Omental fat pad (tissue), 3 donors: ENCODE measurements at regions not wholly inside any gene's neighbourhood (a gene's known extent, or its start where the extent isn't known, plus 50 kb on each side); places are given as distances from the start of the nearest gene placed in this dataset.
"Not testable (repeated sequence)": the region's sequence is repeated elsewhere in the genome, so short reads cannot be mapped to it uniquely, and the experiment has no call there.

Experiments
- ATAC-seq: fragments of 150-250 bp; one replicate; pipeline ENCODE4 v1.9.1; 2016; ENCODE audit warnings: mild to moderate bottlenecking, moderate library complexity; ENCODE audit not compliant: low FRiP score
- DNase-seq: peaks from one replicate; pipeline ENCODE4 v3.0.0-alpha.2; 2019; ENCODE audit warnings: low spot score
- CTCF ChIP-seq, 3 donors: fragments of 450-650 bp; IDR thresholded peaks; one replicate each; pipeline ENCODE4 v1.5.1; 2016 to 2017; ENCODE audit warnings: antibody characterized with exemption in 3 of 3, mild to moderate bottlenecking in 3 of 3, moderate library complexity in 2 of 3

DNA sequence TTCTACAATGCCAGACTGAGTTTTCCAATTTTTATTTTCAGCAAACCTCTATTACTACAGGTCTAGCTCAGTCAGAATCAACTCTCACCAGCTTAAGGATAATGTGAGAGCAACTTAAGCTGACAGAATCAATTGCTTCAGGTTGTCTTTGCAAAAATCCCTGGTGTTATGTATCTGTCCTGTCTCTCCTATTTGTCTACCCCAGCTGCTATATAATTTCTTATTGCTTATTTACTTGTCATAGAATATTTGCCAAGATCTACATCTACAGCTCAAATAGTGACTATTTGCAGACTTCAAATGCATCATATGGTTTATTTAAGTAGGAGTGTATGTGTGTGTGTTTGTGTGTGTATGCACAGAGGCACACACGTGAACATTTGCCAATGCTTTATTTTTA lies 54.1 kb downstream of the FOXG1 start:
- ATAC-seq (no peak), DNase-seq (no peak)
- no peak for TF ChIP-seq CTCF (IDR thresholded peaks at IDR 0.05)

DNA sequence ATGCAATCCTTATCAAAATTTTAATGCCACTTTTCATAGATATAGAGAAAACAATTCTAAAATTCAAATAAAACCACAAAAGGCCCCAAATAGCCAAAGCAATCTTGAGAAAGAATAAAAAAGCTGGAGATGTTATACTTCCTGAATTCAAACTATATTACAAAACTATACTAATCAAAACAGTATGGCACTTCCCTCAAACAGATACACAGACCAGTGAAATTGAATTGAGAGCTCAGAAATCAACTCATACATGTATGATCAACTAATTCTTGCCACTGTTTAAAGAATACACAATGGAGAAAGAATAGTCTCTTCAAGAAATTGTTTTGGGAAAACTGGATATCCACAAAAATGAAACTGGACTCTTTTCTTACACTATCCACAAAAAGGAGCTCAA lies 55.4 kb downstream of the FOXG1 start:
- no peak for TF ChIP-seq CTCF (IDR thresholded peaks at IDR 0.05)
- ATAC-seq: no peak
- no peak for DNase-seq

GRCh38 chr14:28823245-28823644 lies 56.7 kb downstream of the FOXG1 start:
- TF ChIP-seq CTCF (IDR thresholded peaks at IDR 0.05): no peak
- ATAC-seq: no peak
- DNase-seq: no peak

DNA sequence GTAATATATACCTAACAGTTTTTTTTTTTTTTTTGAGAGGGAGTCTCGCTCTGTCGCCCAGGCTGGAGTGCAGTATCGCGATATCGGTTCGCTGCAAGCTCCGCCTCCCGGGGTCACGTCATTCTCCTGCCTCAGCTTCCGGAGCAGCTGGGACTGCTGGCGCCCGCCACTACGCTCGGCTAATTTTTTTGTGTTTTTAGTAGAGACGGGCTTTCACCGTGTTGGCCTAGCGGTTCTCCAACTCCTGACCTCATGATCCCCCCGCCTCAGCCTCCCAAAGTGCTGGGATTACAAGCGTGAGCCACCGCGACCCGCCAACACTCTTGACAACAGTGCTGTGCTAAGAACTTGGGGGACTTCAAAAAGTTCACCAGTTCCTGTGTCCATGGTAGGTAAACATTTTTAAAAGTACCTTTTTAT lies 63.5 kb downstream of the FOXG1 start:
- no peak for TF ChIP-seq CTCF (IDR thresholded peaks at IDR 0.05)
- no peak for DNase-seq
- ATAC-seq: no peak

DNA sequence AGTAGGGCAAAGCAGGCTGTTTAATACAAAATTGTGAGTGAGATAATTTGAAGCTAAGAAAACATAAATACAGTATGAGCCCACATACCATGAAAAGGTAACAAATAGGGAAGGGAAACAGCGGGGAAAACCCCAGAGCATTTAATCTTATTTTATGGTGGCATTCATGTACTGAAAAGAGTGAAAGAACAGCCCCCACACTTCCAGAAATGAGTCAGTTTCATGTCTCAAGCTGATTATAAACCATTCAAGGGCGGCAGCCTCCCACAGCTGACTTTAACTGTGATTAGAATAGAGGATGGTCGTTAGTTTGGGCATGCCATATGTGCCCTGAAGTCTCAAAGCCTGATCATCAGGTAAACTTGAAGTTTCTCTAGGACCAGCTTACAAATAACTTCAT lies 64.5 kb downstream of the FOXG1 start:
- TF ChIP-seq CTCF (IDR thresholded peaks at IDR 0.05): no peak
- no peak for DNase-seq
- no peak for ATAC-seq

- ATAC-seq, DNase-seq: not testable (repeated sequence)
Measured at GRCh38 chr14:28842569-28842968, 76.0 kb downstream of the FOXG1 start.

GRCh38 chr14:28867571-28867970 lies 101.0 kb downstream of the FOXG1 start:
- no peak for ATAC-seq
- TF ChIP-seq CTCF (IDR thresholded peaks at IDR 0.05): no peak
- no peak for DNase-seq

DNA sequence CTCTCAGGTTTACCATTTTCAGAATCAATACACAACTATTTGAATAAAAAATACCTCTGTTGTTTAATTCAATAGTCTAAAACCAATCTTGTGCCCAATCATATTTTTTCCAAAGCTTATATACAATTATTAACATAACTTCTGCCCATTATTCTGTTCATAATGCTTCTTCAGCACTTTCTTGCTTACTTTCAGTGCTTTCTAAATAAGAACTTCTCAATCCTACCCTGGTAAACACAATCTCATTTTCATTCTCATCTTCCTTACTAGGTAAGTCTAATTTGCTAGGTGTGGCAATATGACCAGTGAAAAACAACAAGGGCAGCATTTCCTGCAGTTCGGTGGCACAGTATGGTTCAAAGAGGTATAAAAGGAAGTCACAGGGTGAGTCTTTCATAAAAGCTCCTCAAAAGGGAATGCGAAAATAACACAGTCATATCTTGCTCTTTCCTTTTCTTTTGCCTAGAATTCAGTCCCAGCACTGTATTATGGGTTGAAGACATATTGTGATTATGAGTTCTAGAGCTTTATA lies 103.5 kb downstream of the FOXG1 start:
- DNase-seq (no peak), ATAC-seq (no peak)
- TF ChIP-seq CTCF (IDR thresholded peaks at IDR 0.05): no peak
